ENCODE measurements at regions not wholly inside any gene's neighbourhood (a gene's known extent, or its start where the extent isn't known, plus 50 kb on each side); places are given as distances from the start of the nearest gene placed in this dataset.

DNA sequence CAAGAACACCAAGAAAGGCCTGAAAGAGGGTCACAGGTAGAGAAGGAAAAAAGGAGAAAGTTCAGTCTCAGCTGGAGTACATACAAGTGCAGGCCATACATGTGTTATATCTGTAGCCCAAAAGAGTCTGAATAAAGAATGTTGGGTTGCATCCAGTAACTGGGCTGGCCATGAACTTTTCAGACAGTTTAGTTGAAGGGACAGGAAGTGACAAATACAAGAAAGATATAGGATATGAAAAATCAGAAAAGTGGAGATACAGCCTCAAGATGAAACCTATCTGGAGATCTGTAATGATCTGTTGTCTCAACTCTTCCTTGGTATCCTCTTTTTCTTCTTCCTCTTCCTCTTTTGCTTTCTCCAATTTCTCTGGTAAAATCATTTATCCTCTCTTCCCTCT is 671.7 kb downstream of the MECOM start:
- no peak for DNase-seq
- Mint-ChIP-seq H3K9me3 (peaks cover 4% of the 10 kb centered on the region), H3K4me1 (no peaks in the 10 kb centered on the region), H3K27ac (no peak overlapping the region), H3K4me3 (no peak overlapping the region), H3K27me3 (no peaks in the 10 kb centered on the region), H3K36me3 (ENCODE audit: low read depth) (no peaks in the 10 kb centered on the region)
- POLR2A ChIA-PET, result no interaction called here
- CTCF ChIA-PET, result no interaction called here

DNA sequence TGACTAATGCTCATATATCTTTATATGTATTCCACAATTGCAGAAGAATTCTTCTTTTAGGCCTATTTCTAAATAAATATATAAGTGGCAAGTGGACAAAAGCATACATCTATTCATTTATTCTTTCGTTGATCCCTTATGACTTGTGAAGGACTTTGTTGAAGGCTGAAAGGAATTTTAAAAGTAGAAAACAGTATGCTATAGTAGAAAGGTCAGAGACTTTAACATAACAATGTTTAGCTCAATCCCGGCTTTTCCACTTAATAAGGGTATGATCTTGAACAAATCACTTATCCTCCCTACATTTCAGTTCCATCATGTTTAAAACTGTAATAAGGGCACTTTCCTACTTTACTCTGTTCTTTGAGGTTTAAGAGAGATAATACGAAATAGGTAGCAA is 672.9 kb downstream of the MECOM start:
- no peaks in the 10 kb centered on the region for H3K4me1 Mint-ChIP-seq
- no peaks in the 10 kb centered on the region for H3K27me3 Mint-ChIP-seq
- H3K9me3 Mint-ChIP-seq, result peaks cover 4% of the 10 kb centered on the region
- no peak overlapping the region for H3K4me3 Mint-ChIP-seq
- no peaks in the 10 kb centered on the region for H3K36me3 Mint-ChIP-seq (ENCODE audit: low read depth)
- H3K27ac Mint-ChIP-seq, result no peak overlapping the region
- CTCF ChIA-PET, result no interaction called here
- no peak for DNase-seq
- POLR2A ChIA-PET, result no interaction called here

- POLR2A ChIA-PET, result no interaction called here
Observed at GRCh38 chr3:168990134-168990533, 673.4 kb downstream of the MECOM start.

GRCh38 chr3:168989396-168989795 is 674.1 kb downstream of the MECOM start:
- Mint-ChIP-seq H3K4me1 (no peaks in the 10 kb centered on the region), H3K4me3 (no peak overlapping the region), H3K9me3 (peaks cover 4% of the 10 kb centered on the region), H3K27ac (no peak overlapping the region), H3K36me3 (ENCODE audit: low read depth) (no peaks in the 10 kb centered on the region), H3K27me3 (no peaks in the 10 kb centered on the region)
- ChIA-PET CTCF (no interaction called here), POLR2A (no interaction called here)
- no peak for DNase-seq

More at GRCh38 chr3:168990134-168990533, 673.4 kb downstream of the MECOM start:
- no peak for DNase-seq
- Mint-ChIP-seq H3K4me1 (no peaks in the 10 kb centered on the region), H3K9me3 (peaks cover 4% of the 10 kb centered on the region), H3K36me3 (ENCODE audit: low read depth) (no peaks in the 10 kb centered on the region), H3K27me3 (no peaks in the 10 kb centered on the region), H3K4me3 (no peak overlapping the region), H3K27ac (no peak overlapping the region)
- CTCF ChIA-PET, result no interaction called here

GRCh38 chr3:168988853-168989252 is 674.7 kb downstream of the MECOM start:
- H3K9me3 Mint-ChIP-seq, result peaks cover 4% of the 10 kb centered on the region
- no peak overlapping the region for H3K4me3 Mint-ChIP-seq
- H3K27ac Mint-ChIP-seq, result no peak overlapping the region

DNA sequence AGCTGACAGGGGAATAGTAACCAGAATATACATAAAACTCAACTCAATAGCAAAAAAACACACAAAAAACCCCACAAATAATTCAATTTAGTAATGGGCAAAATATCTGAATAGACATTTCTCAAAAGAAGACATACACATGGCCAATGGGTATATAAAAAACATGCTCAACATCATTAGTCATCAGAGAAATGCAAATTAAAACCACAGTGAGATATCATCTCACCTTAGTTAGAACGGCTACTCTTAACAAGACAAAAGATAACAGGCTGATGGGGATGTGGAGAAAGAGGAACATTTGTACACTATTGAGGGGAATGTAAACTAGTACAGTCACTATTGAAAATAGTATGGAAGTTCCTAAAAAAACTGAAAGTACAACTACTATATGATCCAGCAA is 678.6 kb downstream of the MECOM start:
- Mint-ChIP-seq H3K36me3 (ENCODE audit: low read depth) (no peaks in the 10 kb centered on the region), H3K4me3 (no peak overlapping the region), H3K9me3 (no peaks in the 10 kb centered on the region), H3K27me3 (no peaks in the 10 kb centered on the region), H3K27ac (no peak overlapping the region), H3K4me1 (no peaks in the 10 kb centered on the region)
- no peak for DNase-seq
- ChIA-PET CTCF (no interaction called here), POLR2A (no interaction called here)

More at GRCh38 chr3:168988853-168989252, 674.7 kb downstream of the MECOM start:
- no peak for DNase-seq
- Mint-ChIP-seq H3K36me3 (ENCODE audit: low read depth) (no peaks in the 10 kb centered on the region), H3K27me3 (no peaks in the 10 kb centered on the region), H3K4me1 (no peaks in the 10 kb centered on the region)
- CTCF ChIA-PET, result no interaction called here
- POLR2A ChIA-PET, result no interaction called here

GRCh38 chr3:168983046-168983445 is 680.5 kb downstream of the MECOM start:
- ChIA-PET CTCF (no interaction called here), POLR2A (no interaction called here)
- H3K4me1 Mint-ChIP-seq, result no peaks in the 10 kb centered on the region
- H3K36me3 Mint-ChIP-seq (ENCODE audit: low read depth), result no peaks in the 10 kb centered on the region
- H3K27ac Mint-ChIP-seq, result no peak overlapping the region
- no peak overlapping the region for H3K4me3 Mint-ChIP-seq
- no peaks in the 10 kb centered on the region for H3K9me3 Mint-ChIP-seq
- H3K27me3 Mint-ChIP-seq, result no peaks in the 10 kb centered on the region
- no peak for DNase-seq

- no peaks in the 10 kb centered on the region for H3K27me3 Mint-ChIP-seq
- CTCF ChIA-PET, result no interaction called here
- DNase-seq, result no peak
- no peaks in the 10 kb centered on the region for H3K9me3 Mint-ChIP-seq
- POLR2A ChIA-PET, result no interaction called here
- no peak overlapping the region for H3K27ac Mint-ChIP-seq
- H3K36me3 Mint-ChIP-seq (ENCODE audit: low read depth), result no peaks in the 10 kb centered on the region
- no peak overlapping the region for H3K4me3 Mint-ChIP-seq
- no peaks in the 10 kb centered on the region for H3K4me1 Mint-ChIP-seq
Observed at GRCh38 chr3:168981396-168981795, 682.1 kb downstream of the MECOM start.

- Mint-ChIP-seq H3K27me3 (no peaks in the 10 kb centered on the region), H3K27ac (no peak overlapping the region), H3K4me1 (no peaks in the 10 kb centered on the region), H3K9me3 (no peaks in the 10 kb centered on the region), H3K4me3 (no peak overlapping the region), H3K36me3 (ENCODE audit: low read depth) (no peaks in the 10 kb centered on the region)
- DNase-seq, result no peak
- POLR2A ChIA-PET, result no interaction called here
- CTCF ChIA-PET, result no interaction called here
Observed at GRCh38 chr3:168977716-168978374, 685.7 kb downstream of the MECOM start.

DNA sequence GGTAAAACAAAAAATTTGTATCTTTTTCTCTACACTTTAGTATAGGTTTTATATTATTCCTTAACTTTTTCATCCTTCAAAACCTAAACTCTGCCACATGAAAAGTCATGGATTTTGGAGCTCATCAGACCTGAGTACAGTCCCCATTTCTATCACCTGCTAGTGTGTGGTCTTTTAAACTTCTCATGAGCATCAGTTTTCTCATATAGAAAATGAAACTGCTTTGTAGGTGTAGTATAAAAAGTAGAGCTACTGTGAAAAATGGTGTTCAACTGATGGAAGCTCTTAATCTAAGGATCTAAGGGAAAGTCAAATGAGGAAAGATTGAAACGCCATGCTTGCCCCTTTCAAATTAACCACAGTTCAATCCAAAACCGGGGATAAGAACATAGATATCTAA is 686.5 kb downstream of the MECOM start:
- no peak overlapping the region for H3K4me3 Mint-ChIP-seq
- no peaks in the 10 kb centered on the region for H3K27me3 Mint-ChIP-seq
- ChIA-PET CTCF (no interaction called here), POLR2A (no interaction called here)
- no peaks in the 10 kb centered on the region for H3K9me3 Mint-ChIP-seq
- no peaks in the 10 kb centered on the region for H3K4me1 Mint-ChIP-seq
- H3K36me3 Mint-ChIP-seq (ENCODE audit: low read depth), result no peaks in the 10 kb centered on the region
- no peak for DNase-seq
- H3K27ac Mint-ChIP-seq, result no peak overlapping the region

DNA sequence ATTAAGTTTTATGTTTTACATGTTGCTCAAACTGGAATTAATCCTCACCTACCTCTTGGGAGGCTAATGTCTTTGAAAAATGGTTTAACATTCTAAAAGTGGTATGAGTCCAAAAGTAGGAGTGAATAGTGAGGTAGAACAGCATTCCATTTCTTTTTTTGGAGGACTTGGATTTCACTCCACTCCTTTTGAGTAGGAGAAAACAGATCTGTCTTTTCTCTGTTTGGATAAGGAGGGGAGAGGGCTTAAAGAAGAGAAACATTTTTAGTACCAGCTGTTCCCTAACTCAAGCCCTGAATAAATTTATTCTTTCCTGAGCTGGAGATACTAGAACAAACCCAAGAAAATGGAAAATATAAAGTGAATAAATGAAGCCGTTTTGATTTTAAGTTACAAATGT is 687.9 kb downstream of the MECOM start:
- CTCF ChIA-PET, result interaction anchor here (0.6 kb wide), 1 partner anchor 56 kb away, joined by 3 read pairs; no protein-coding TSS in a partner anchor
- Mint-ChIP-seq H3K4me1 (no peaks in the 10 kb centered on the region), H3K9me3 (no peaks in the 10 kb centered on the region)

GRCh38 chr3:168974617-168975403 is 688.7 kb downstream of the MECOM start:
- no peak overlapping the region for H3K27ac Mint-ChIP-seq
- CTCF ChIA-PET, result no interaction called here
- POLR2A ChIA-PET, result no interaction called here
- DNase-seq, result no peak
- H3K4me1 Mint-ChIP-seq, result no peaks in the 10 kb centered on the region
- H3K9me3 Mint-ChIP-seq, result no peaks in the 10 kb centered on the region
- H3K36me3 Mint-ChIP-seq (ENCODE audit: low read depth), result no peaks in the 10 kb centered on the region
- no peaks in the 10 kb centered on the region for H3K27me3 Mint-ChIP-seq
- no peak overlapping the region for H3K4me3 Mint-ChIP-seq

More for the DNA sequence above, 687.9 kb downstream of the MECOM start:
- H3K27me3 Mint-ChIP-seq, result no peaks in the 10 kb centered on the region
- no peak overlapping the region for H3K4me3 Mint-ChIP-seq
- H3K27ac Mint-ChIP-seq, result no peak overlapping the region
- no peak for DNase-seq
- POLR2A ChIA-PET, result no interaction called here
- H3K36me3 Mint-ChIP-seq (ENCODE audit: low read depth), result no peaks in the 10 kb centered on the region

DNA sequence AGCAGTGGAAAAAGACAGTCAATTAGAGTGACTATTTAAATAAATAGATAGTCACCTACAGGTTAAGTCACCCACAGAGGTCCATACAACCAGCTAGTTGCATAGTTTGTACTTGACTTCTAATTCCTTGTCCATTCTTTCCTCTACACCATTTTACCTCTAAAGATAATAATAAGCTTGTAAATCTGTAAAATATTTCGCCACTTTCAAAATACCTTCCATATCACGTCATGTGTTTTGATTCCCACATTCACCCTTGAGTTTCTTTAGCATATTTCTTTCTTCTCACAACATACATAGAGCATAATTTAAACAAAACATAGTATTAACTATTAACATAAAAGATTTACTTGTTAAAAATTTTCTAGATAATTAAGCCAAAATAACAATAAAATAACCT is 689.6 kb downstream of the MECOM start:
- no peaks in the 10 kb centered on the region for H3K27me3 Mint-ChIP-seq
- ChIA-PET CTCF (no interaction called here), POLR2A (no interaction called here)
- no peaks in the 10 kb centered on the region for H3K36me3 Mint-ChIP-seq (ENCODE audit: low read depth)
- no peaks in the 10 kb centered on the region for H3K9me3 Mint-ChIP-seq
- DNase-seq, result no peak
- H3K4me1 Mint-ChIP-seq, result no peaks in the 10 kb centered on the region
- H3K4me3 Mint-ChIP-seq, result no peak overlapping the region
- no peak overlapping the region for H3K27ac Mint-ChIP-seq

- Mint-ChIP-seq H3K4me1 (no peaks in the 10 kb centered on the region), H3K4me3 (no peak overlapping the region), H3K27ac (no peak overlapping the region), H3K9me3 (no peaks in the 10 kb centered on the region), H3K36me3 (ENCODE audit: low read depth) (no peaks in the 10 kb centered on the region), H3K27me3 (no peaks in the 10 kb centered on the region)
- CTCF ChIA-PET, result no interaction called here
- DNase-seq, result no peak
- POLR2A ChIA-PET, result no interaction called here
Observed at GRCh38 chr3:168973206-168973605, 690.3 kb downstream of the MECOM start.

Data from activated CD4-positive, alpha-beta memory T cell treated with anti-CD3 and anti-CD28 coated beads, Interleukin-2, amount 10 ng/mL, durations not matched to agents 7 days and 5 days (primary cell).